GM19463 (cell line): ENCODE measurements at regions not wholly inside any gene's neighbourhood (a gene's known extent, or its start where the extent isn't known, plus 50 kb on each side); places are given as distances from the start of the nearest gene placed in this dataset.

Experiments used
- ATAC-seq: cut with Tn5 transposase; IDR thresholded peaks from one replicate; pipeline ENCODE4 v1.9.1; 2021; ENCODE audit warnings: mild to moderate bottlenecking, moderate library complexity; ENCODE audit not compliant: unreplicated experiment

- ATAC-seq: no peak
Measured at GRCh38 chr13:78787190-78787589, 128.2 kb upstream of the OBI1 start.

DNA sequence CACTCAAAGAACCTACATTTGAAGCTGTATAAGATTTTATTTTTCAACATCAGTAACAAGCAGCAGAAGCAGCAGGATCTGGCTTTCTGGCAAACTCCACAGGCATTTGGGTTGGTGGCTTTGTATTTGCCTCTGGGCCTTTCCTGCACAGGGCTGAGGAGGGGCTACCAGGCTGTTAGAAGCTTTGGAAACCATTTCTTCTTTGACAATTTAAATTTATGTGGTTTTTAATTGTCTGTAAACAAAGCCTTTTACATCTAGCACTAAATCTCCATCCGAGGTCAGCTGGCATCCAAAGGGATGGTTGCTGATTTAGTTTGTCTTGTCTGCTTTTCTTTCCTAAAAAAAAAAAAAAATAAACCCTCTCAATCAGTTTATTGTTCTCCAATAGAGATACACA is 127.5 kb upstream of the OBI1 start:
- ATAC-seq: no peak

DNA sequence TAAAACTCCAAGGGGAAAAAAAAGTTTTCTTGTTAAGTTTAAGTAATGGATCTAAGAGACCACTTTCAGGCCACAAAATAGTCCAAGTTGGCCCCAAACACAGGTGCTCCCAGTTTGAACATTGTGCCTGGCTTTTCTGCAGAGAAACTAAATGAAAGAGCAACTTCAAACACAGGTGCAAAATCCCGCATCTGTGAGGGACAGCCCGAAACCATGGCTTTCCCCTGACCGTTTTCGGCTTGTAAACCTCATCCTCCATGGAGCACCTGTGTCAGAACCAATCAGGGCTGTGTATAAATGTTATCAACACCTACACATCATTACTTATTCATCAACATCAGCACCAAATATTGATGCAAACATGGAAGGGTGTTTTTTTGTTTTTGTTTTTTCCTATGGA is 126.8 kb upstream of the OBI1 start:
- no peak for ATAC-seq

DNA sequence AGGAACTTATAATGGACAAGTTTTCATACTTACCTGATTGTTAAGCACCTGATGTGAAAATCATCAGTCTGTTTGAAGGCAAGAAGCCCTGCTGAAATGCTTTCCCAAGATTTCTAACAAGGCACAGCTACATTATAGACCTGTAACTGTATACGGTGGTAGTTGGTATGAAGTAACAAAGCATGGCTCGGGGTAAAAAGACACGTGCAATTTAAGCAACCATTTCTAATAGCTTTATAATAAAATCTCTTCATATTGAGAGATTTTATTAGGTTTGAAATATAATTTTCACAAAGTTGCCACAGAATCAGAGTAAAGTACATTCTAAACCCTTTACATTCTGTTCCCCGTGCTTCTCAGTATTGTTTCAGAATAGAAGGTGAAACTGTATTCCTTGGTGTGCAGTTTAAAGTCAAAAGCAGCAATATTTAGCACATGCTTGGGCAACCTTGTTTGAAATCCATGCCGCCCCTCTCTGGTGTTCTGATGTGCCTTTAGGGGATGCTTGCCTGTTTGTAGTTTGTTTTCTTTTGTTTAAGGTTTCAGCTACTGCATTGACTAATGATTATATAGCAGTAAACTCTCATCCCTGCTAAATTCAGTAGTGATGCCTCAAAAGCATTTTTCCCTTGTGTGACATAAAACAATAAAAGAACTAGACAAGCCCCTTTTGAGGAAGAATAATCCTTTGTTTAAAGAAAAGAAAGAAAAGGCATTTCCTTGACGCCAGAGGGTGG is 125.2 kb upstream of the OBI1 start:
- ATAC-seq: no peak

- no peak for ATAC-seq
Measured at GRCh38 chr13:78780708-78781107, 121.8 kb upstream of the OBI1 start.

DNA sequence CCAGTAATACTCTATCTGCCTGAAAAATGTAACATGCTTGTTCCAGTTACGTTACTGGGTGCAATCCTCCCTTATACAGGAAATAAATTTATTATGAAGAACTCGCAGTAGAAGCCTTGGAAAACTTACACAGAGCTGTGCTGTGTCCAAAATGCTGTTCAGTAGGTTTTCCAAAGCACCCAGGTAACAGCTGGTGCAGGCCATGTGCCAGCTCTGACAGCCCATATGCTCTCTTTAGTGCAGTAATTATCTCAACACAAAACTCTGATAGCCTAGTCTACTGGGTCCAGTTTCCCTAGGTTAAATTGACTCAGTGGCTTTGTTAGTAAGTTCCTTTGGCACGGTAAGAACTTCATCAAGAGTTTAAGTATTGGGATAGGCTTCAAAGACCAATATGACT is 120.7 kb upstream of the OBI1 start:
- ATAC-seq: no peak

GRCh38 chr13:78777976-78778375 is 119.0 kb upstream of the OBI1 start:
- ATAC-seq: no peak

DNA sequence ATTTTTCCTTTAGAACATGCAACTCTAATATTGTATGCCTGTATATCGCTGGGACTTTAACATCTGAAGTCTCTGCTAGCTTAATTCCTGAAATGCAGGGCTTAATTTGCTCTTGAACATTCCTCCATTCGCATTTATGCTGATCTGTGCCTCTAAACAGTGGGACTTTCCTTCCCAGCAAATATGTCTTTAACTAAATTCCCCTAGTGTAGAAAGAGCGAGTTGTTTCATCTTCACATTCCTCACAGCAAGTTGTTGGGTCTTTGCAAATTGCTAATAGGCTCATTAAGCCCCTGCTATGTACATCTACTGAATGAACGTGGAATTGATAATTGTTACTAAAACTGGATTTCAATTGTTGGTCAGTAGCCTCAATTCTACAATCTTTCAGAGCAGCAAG is 118.4 kb upstream of the OBI1 start:
- no peak for ATAC-seq

DNA sequence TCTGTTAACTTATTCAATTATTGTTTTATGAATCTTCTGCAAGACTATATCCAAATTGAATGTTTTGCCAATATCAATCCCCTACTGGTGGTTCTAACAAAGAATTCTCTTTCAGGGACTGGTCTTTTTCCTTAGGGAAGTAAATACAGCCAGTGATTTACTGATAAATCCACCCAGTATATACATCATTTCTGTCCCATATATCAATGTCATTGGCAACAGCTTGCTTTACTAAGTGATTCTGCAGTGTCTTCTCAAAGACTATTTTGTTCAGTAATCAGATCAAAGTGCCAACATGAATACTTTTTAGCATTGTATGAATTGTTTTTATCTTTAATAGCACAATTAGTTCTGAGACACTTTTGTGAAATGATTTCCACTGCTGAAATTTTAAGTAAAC is 114.0 kb upstream of the OBI1 start:
- ATAC-seq: no peak

- ATAC-seq: no peak
Measured at GRCh38 chr13:78770601-78771000, 111.6 kb upstream of the OBI1 start.

DNA sequence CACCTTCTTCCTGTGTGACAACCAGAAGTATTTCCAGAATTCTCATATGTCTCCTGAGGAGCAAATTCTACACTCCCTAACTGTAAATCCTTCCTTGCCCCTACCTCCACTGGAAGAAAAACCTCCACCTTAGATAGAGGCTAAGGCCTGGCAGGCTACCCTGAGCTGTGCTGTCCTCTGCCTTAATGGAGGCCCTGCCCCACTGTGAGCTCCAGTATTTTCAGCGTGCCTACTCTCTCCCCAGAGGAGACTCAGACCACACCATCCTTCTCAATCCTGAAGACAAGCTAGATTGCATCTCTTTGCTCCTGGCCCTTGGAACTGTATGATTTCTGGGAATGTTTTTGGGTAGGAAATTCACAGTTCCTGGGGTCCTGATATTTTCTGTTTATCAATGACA is 110.0 kb upstream of the OBI1 start:
- no peak for ATAC-seq

DNA sequence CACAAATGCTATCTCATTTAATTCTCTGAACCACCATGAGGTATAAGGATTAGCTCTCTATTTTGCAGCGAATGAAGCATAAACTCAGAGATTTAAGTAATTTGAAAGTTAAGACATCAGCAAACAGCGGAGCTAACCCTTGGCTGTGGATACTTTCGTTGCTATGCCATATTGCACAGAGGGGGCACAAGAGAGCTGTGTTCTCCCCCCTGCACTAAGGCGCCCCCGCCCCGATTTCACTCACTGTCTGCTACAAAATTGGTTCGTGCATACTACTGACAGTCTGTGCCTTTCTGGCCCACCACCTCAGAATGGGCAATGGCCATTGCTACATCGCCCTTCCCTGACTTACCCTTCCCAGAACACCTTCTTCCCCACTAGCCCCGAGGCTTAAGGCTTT is 105.7 kb upstream of the OBI1 start:
- no peak for ATAC-seq

DNA sequence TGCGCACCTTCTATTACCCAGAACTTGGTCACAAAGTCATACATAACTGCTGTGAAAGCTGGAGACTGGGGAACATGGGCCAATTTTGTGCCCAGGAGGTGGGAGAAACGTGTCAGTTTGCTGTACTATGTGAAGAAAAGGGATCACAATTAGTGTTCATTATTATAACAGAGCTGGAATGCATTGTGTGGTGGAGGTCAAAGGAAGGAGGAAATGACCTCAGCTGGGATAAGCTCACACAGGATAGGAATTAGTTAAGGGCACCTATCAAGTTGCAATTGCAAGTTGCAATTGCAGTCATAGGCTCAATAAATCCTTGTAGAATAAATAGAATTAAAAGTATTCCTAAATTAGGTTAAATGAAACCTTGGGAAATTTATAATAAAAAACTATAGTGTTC is 103.9 kb upstream of the OBI1 start:
- no peak for ATAC-seq

- ATAC-seq: no peak
Measured at GRCh38 chr13:78759704-78760103, 100.7 kb upstream of the OBI1 start.

DNA sequence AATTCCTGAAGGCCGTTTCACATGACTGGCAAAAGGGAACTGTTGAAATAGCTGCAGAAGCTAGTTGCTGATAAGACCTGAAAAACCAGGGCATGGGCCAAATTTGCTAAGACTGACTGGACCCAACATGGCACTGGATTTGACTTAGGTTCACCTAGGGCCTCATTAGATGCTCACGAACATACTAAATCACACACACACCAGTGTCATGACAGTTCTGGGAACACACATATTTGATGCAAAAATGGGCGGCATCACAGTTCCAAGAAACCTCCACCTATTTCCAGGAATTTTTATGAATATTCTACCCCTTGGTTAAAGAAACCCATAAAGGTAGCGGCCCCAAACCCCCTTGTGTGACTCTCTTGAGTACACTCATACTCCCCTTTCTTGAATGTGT is 99.6 kb upstream of the OBI1 start:
- no peak for ATAC-seq

DNA sequence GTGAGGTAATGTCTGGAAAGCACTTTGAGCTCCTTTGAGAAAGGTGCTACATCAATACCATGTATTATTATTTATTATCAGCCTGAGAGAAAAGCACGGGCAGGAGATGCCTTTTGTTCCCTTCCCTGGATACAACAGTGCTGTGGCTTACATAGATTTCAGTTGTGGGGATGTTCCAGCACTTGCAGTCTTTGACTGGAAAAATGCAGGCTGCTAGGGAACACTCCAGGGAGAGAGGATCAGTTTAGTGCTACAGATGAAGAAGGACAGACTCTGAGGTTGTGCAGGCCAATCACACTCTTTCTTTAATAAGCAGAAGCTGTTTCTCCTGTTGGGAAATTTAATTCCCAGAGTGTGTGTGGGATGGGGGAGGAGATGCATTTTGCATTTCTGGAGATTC is 94.5 kb upstream of the OBI1 start:
- ATAC-seq: no peak

DNA sequence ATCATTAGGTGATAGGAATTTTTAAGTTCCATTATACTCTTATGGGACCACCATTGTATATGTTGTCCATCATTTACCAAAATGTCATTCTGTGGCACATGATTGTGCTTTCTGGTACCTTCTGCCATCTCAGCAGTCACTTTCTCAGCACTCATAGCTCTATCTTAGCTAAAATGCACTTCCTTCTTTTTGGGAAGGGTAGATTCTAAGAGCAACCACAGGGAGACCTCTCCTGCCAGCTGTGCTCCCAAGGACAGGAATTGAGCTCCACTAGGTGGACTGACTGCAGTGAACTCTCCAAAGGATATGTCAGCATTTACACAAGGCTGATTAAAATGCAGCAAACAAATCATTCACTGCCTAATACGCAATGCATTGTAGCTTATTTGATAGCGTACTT is 91.8 kb upstream of the OBI1 start:
- no peak for ATAC-seq

- ATAC-seq: no peak
Measured at GRCh38 chr13:78743973-78744372, 85.0 kb upstream of the OBI1 start.

GRCh38 chr13:78742659-78743058 is 83.7 kb upstream of the OBI1 start:
- no peak for ATAC-seq

- ATAC-seq: no peak
Measured at GRCh38 chr13:78736142-78736541, 77.2 kb upstream of the OBI1 start.

GRCh38 chr13:78732445-78733017 is 73.6 kb upstream of the OBI1 start:
- ATAC-seq: no peak

- ATAC-seq: no peak
Measured at GRCh38 chr13:78722700-78723099, 63.7 kb upstream of the OBI1 start.

- ATAC-seq: no peak
Measured at GRCh38 chr13:78719367-78719766, 60.4 kb upstream of the OBI1 start.
